Nephron (organoid): ENCODE measurements at regions not wholly inside any gene's neighbourhood (a gene's known extent, or its start where the extent isn't known, plus 50 kb on each side); places are given as distances from the start of the nearest gene placed in this dataset.
"Not testable (repeated sequence)": the region's sequence is repeated elsewhere in the genome, so short reads cannot be mapped to it uniquely, and the experiment has no call there.

Experiments
- H3K27ac Mint-ChIP-seq, 3 experiments: 2 replicates each; pipeline ENCODE4 v1.8.0; 2020; ENCODE audit warnings: mixed read lengths in 3 of 3, mild to moderate bottlenecking in 2 of 3, moderate library complexity in 1 of 3
- H3K27me3 Mint-ChIP-seq: 2 replicates; pipeline ENCODE4 v1.8.0; 2021; ENCODE audit warnings: low read depth, mild to moderate bottlenecking, moderate library complexity, mixed read lengths
- H3K36me3 Mint-ChIP-seq: 2 replicates; pipeline ENCODE4 v1.8.0; 2020; ENCODE audit warnings: low read depth, mixed read lengths
- H3K4me1 Mint-ChIP-seq: 2 replicates; pipeline ENCODE4 v1.8.0; 2020; ENCODE audit warnings: mixed read lengths
- H3K4me3 Mint-ChIP-seq, 3 experiments: 2 replicates each; pipeline ENCODE4 v1.8.0; 2020; ENCODE audit warnings: mild to moderate bottlenecking in 3 of 3, mixed read lengths in 3 of 3, moderate library complexity in 2 of 3
- H3K9me3 Mint-ChIP-seq: 2 replicates; pipeline ENCODE4 v1.8.0; 2020; ENCODE audit warnings: mixed read lengths
- CTCF ChIP-seq, 3 experiments: fragments of 200-600 bp; sonication (generic); IDR thresholded peaks; one replicate each; pipeline ENCODE4 v1.5.0; 2021; ENCODE audit warnings: antibody characterized with exemption in 3 of 3; ENCODE audit not compliant: unreplicated experiment in 3 of 3

GRCh38 chr2:150339282-150339681 is 148.2 kb downstream of the RND3 start:
- Mint-ChIP-seq H3K36me3 (no peaks in the 10 kb centered on the region), H3K9me3 (peaks cover 2% of the 10 kb centered on the region), H3K4me3 (no peak overlapping the region), H3K27ac (no peak overlapping the region), H3K27me3 (no peaks in the 10 kb centered on the region), H3K4me1 (no peaks in the 10 kb centered on the region)
- no peak for TF ChIP-seq CTCF (IDR thresholded peaks at IDR 0.05; ENCODE audit: unreplicated experiment in 3 of 3)

DNA sequence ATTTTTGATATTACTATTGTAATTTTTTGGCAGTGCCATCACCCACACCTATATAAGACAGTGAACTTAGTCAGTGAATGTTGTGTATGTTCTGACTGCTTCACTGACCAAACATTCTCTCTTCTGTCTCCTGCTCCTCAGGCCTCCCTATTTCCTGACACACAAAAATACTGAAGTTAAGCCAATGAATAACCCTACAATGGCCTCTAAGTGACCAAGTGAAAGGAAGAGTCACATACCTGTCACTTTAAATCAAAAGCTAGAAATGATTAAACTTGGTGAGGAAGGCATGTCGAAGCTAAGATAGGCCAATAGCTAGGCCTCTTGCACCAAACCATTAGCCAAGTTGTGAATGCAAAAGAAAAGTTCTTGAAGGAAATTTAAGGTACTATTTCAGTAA is 151.9 kb downstream of the RND3 start:
- Mint-ChIP-seq H3K4me3 (no peak overlapping the region), H3K27me3 (peaks cover 4% of the 10 kb centered on the region), H3K36me3 (no peaks in the 10 kb centered on the region), H3K27ac (no peak overlapping the region), H3K4me1 (no peaks in the 10 kb centered on the region), H3K9me3 (peaks cover 2% of the 10 kb centered on the region)
- no peak for TF ChIP-seq CTCF (IDR thresholded peaks at IDR 0.05; ENCODE audit: unreplicated experiment in 3 of 3)

GRCh38 chr2:150332383-150332782 is 155.1 kb downstream of the RND3 start:
- Mint-ChIP-seq H3K4me1 (no peaks in the 10 kb centered on the region), H3K4me3 (no peak overlapping the region), H3K9me3 (peaks cover 2% of the 10 kb centered on the region), H3K27me3 (peaks cover 4% of the 10 kb centered on the region), H3K27ac (no peak overlapping the region), H3K36me3 (no peaks in the 10 kb centered on the region)
- no peak for TF ChIP-seq CTCF (IDR thresholded peaks at IDR 0.05; ENCODE audit: unreplicated experiment in 3 of 3)

DNA sequence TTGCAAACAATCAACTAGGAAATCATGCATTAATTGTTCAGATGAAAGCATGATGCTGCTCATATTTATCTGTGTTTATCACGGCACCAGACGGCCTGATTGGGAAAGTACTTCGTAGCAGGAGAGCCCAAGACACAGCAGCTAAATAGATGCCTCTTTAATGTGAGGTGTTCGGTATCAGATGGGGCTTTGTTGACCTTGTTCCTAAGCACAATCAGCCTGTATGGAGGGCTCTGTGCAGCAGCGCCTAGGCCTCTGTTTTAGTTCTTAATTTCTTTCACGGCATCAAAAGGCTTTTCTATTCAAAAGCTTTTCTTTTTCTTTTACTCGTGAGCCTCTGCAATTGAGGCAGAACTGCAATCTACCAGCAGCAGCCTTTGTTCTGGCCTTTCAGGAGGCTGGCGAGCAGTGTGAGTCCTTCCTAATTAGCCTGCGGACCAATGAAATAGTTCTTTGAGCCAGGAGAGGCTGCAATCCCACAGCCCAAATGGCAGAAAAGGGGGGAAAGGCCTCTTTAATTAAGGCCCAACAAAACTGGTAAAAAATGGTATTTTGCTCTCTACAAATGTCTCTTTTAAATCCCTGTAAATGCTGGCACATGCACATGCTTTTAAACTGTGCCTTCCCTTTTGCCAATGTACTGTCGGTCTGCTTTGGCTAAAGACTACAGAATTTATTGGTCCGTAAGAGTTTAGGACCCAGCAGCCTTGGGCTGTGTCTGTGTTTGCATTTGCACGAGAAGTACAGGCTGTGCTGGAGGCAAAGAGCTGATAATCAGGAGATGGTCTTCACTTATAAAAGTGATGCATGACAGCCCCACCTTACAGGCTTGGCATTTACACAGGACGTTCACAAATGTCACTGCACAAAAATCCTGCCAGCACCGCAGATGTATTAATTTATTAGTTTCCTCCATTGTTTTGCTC is 159.6 kb downstream of the RND3 start:
- H3K4me1 Mint-ChIP-seq: peaks cover 4% of the 10 kb centered on the region
- peaks cover 4% of the 10 kb centered on the region for H3K27me3 Mint-ChIP-seq
- H3K9me3 Mint-ChIP-seq: no peaks in the 10 kb centered on the region
- H3K36me3 Mint-ChIP-seq: no peaks in the 10 kb centered on the region
- no peak for TF ChIP-seq CTCF (IDR thresholded peaks at IDR 0.05; ENCODE audit: unreplicated experiment in 3 of 3)
- no peak overlapping the region for H3K4me3 Mint-ChIP-seq
- no peak overlapping the region for H3K27ac Mint-ChIP-seq

DNA sequence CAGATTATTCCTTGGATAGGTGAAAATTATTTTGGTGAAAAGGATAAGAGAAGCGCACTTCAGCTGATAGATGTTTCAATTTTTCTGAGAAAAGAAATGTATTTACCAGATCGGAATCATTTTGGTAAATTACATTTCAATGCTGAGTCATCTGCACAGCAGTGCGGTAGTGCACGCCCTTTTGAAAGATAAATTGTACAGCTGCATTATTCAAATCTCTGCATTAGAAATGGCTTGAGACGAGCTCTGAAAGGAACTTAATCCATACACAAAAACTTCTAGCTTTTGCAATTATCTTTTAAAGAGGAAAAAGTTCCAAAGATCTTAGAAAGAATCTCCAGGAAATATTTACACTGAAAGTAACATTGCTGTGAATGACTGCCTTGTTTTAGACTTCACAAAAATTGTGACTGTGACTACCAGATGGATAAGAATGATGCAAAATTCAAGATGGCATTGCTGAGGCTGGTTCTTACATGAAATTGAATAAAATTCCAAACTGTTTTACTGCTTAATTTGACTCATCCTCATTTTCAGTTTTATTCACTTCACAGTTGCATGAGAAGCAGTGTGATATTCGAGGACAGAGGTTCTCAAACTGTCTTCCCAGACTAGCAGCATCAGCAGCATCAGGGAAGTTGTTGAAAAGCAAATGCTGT is 161.7 kb downstream of the RND3 start:
- no peak for TF ChIP-seq CTCF (IDR thresholded peaks at IDR 0.05; ENCODE audit: unreplicated experiment in 3 of 3)
- Mint-ChIP-seq H3K36me3 (no peaks in the 10 kb centered on the region), H3K4me1 (peaks cover 4% of the 10 kb centered on the region), H3K27me3 (no peaks in the 10 kb centered on the region), H3K4me3 (no peak overlapping the region), H3K27ac (no peak overlapping the region), H3K9me3 (no peaks in the 10 kb centered on the region)

- not testable (repeated sequence) for H3K4me3 Mint-ChIP-seq, H3K36me3 Mint-ChIP-seq, H3K4me1 Mint-ChIP-seq, H3K27me3 Mint-ChIP-seq, H3K27ac Mint-ChIP-seq, H3K9me3 Mint-ChIP-seq
These were observed 164.4 kb downstream of the RND3 start for GRCh38 chr2:150323071-150323470.
